ENCODE measurements at regions not wholly inside any gene's neighbourhood (a gene's known extent, or its start where the extent isn't known, plus 50 kb on each side); places are given as distances from the start of the nearest gene placed in this dataset.

DNA sequence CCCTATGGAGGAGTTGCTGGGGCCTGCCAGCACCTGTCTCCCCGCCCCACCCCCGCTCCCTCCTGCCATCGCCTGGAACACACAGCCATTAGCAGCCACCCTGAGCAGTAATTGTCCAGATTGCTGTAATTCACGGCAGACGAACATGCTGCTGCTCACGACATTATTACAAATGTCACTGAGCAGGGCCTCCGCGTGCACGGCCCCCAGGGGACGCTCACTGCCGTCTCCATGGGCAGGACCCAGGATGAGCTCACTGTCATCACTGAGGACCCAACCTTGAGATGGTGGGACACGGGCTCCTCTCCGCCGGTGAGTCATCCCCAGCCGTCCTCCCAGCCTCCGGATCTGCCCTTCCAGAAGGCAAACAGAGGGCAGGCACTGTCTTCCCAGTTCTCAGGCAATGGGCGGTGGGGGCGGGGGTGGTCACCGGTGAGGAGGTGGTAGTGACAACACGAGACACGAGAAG lies 100.4 kb downstream of the RFLNA start:
- peaks cover 57% of the 10 kb centered on the region for H3K4me1 ChIP-seq (ENCODE audit: low read length)
- H3K9me3 ChIP-seq (ENCODE audit: low read length), result no peaks in the 10 kb centered on the region
- no peak for DNase-seq
- H3K27me3 ChIP-seq (ENCODE audit: low read length), result no peaks in the 10 kb centered on the region
- no peaks in the 10 kb centered on the region for H3K9me2 ChIP-seq (replicated peaks; ENCODE audit: insufficient read depth, low read length)
- no peak overlapping the region for H3K9ac ChIP-seq (ENCODE audit: low read length)
- no peak overlapping the region for H3K4me2 ChIP-seq (ENCODE audit: low read depth, low read length, poor library complexity, severe bottlenecking)
- no peak overlapping the region for H3K4me3 ChIP-seq (ENCODE audit: low read length)
- peaks cover 21% of the 10 kb centered on the region for H3K79me2 ChIP-seq (ENCODE audit: low read length)
- H4K20me1 ChIP-seq (ENCODE audit: insufficient read depth, low read depth, low read length), result peaks cover 18% of the 10 kb centered on the region; the same call in 1 of the 2 replicates
- H3K27ac ChIP-seq (ENCODE audit: low read length), result no peak overlapping the region
- no peak overlapping the region for H2AFZ ChIP-seq (ENCODE audit: low read length)
- no peaks in the 10 kb centered on the region; the same call in 1 of the 2 replicates for H3K36me3 ChIP-seq (ENCODE audit: insufficient read depth, low read length)

DNA sequence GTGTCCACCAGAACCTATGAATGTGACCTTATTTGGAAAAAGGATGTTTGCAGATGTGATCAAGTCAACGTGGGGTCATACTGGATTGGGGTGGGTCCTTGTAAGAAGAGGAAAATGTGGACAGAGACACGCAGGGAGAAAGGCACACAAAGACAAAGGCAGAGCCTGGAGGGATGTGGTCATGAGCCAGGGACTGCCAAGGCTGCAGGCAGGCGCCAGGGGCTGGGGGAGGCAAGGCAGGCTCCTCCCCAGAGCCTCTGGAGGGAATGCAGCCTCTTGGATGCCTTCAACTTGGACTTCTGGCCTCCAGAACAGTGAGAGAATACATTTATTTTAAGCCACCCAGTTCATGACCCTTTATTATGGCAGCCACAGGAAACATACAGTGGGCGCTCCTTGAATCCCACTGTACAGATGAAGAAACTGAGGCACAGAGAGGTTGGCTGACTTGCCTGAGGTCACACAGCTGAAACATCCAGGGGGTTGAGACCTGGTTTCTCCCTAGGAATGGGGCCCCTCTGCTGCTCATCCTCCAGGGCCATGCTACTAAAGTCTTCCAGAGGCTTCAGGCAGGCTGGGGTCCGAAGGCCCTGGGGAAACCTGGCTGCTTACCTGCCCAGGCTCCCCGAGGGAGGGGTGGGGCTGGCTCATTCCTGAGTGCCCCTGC lies 99.7 kb downstream of the RFLNA start:
- DNase-seq, result no peak
- Histone ChIP-seq H3K9me3 (ENCODE audit: low read length) (no peaks in the 10 kb centered on the region), H3K27ac (ENCODE audit: low read length) (peak overlapping the region; percentile 97), H4K20me1 (ENCODE audit: insufficient read depth, low read depth, low read length) (peaks cover 13% of the 10 kb centered on the region; the same call in 1 of the 2 replicates), H3K4me1 (ENCODE audit: low read length) (peaks cover 64% of the 10 kb centered on the region), H3K9ac (ENCODE audit: low read length) (no peak overlapping the region), H3K4me3 (ENCODE audit: low read length) (no peak overlapping the region), H3K79me2 (ENCODE audit: low read length) (peaks cover 22% of the 10 kb centered on the region), H3K4me2 (ENCODE audit: low read depth, low read length, poor library complexity, severe bottlenecking) (peak overlapping the region; percentile 80), H3K27me3 (ENCODE audit: low read length) (no peaks in the 10 kb centered on the region), H2AFZ (ENCODE audit: low read length) (no peak overlapping the region), H3K9me2 (replicated peaks; ENCODE audit: insufficient read depth, low read length) (no peaks in the 10 kb centered on the region), H3K36me3 (ENCODE audit: insufficient read depth, low read length) (no peaks in the 10 kb centered on the region; the same call in 1 of the 2 replicates)

DNA sequence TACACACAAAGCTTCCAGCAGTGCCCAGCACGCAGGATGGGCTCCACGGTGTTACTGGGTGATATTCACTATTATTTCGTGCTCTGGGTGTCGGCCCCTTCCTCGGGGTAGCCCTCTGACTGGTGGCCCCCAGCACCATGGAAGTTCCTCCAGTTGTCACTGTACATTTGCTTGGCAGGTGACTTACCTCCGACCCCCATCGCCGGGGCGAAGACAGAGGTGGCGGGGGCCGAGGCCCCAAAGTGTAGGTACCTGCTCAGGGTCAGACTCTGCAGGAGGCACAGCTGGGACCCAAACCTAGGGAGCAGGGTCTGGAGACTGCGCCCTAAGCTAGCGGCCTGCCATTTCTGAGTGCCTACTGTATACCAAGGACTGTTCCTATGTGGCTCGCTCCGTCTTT lies 98.9 kb downstream of the RFLNA start:
- Histone ChIP-seq H3K27me3 (ENCODE audit: low read length) (no peaks in the 10 kb centered on the region), H2AFZ (ENCODE audit: low read length) (no peak overlapping the region), H3K9me3 (ENCODE audit: low read length) (no peaks in the 10 kb centered on the region), H3K9ac (ENCODE audit: low read length) (no peak overlapping the region), H3K4me1 (ENCODE audit: low read length) (peaks cover 72% of the 10 kb centered on the region), H3K36me3 (ENCODE audit: insufficient read depth, low read length) (no peaks in the 10 kb centered on the region; the same call in 1 of the 2 replicates), H3K27ac (ENCODE audit: low read length) (peak overlapping the region; percentile 97), H4K20me1 (ENCODE audit: insufficient read depth, low read depth, low read length) (0 out of 2 replicates have a peak, but pooled peaks cover 11% of the 10 kb centered on the region), H3K79me2 (ENCODE audit: low read length) (peaks cover 22% of the 10 kb centered on the region), H3K9me2 (replicated peaks; ENCODE audit: insufficient read depth, low read length) (no peaks in the 10 kb centered on the region), H3K4me2 (ENCODE audit: low read depth, low read length, poor library complexity, severe bottlenecking) (peak overlapping the region; percentile 80), H3K4me3 (ENCODE audit: low read length) (no peak overlapping the region)
- no peak for DNase-seq

DNA sequence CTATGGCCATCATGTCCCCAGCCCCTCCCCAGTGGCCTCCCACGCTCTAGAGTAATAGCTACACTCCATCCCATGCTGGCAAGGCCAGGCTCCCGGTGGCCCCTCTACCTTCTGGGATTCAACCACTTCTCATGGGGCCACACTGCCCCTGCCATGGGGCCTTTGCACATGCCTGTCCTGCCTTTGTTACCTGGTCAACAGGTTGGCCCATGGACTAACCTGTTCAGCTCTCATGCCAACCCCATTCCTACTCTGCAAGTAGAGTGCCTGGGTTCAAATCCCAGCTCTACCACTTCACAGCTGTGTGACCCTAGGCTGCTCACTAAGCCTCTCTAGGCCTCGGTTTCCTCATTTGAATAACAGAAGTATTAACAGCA lies 98.5 kb downstream of the RFLNA start:
- no peak overlapping the region for H3K4me3 ChIP-seq (ENCODE audit: low read length)
- peaks cover 20% of the 10 kb centered on the region for H3K79me2 ChIP-seq (ENCODE audit: low read length)
- H3K9me2 ChIP-seq (replicated peaks; ENCODE audit: insufficient read depth, low read length), result no peaks in the 10 kb centered on the region
- H3K4me2 ChIP-seq (ENCODE audit: low read depth, low read length, poor library complexity, severe bottlenecking), result peak overlapping the region; percentile 80
- no peak overlapping the region for H2AFZ ChIP-seq (ENCODE audit: low read length)
- peak; percentile 70 for DNase-seq
- H3K27me3 ChIP-seq (ENCODE audit: low read length), result no peaks in the 10 kb centered on the region
- H3K9ac ChIP-seq (ENCODE audit: low read length), result peak overlapping the region; percentile 78; the same call in 1 of the 2 replicates
- 0 out of 2 replicates have a peak, but pooled peaks cover 7% of the 10 kb centered on the region for H4K20me1 ChIP-seq (ENCODE audit: insufficient read depth, low read depth, low read length)
- H3K9me3 ChIP-seq (ENCODE audit: low read length), result no peaks in the 10 kb centered on the region
- H3K36me3 ChIP-seq (ENCODE audit: insufficient read depth, low read length), result no peaks in the 10 kb centered on the region; the same call in 1 of the 2 replicates
- peak overlapping the region; percentile 97 for H3K27ac ChIP-seq (ENCODE audit: low read length)
- peaks cover 75% of the 10 kb centered on the region for H3K4me1 ChIP-seq (ENCODE audit: low read length)

DNA sequence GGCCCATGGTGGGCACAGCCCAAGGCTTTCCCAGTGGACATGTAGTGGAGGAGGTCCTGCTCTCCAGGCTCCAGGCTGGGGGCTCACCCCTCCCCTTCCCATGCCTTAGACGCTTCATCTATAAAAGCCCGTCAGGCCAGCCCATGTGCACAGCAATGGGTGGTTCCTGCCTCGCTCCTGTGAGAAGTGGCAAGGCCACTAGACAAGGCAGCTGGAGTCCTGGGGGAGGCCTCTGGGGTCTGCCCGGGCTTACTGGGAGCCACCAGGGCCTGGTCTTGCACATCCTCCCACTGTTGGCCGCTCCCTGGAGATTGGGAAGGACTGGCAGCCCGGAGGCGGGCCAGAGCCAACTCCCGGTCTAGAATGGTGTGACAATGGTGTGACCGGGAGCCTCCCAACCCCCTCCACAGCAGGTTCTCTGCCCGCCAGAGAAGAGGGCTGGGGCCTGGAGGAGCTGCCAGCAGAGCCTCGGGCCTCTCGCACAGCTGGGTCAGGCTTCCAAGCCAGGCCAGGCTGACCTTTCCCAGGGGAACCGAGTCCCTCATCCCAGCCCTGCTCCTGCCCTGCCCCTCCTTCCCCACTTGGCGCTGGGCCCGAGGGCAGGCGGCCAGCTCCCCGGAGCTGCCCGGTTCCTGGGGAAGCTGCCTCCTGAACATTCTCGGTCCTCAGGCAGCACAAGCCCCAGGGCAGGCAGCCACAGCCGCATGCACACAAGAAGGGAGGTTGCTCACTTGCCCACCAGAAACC lies 97.9 kb downstream of the RFLNA start:
- H3K9ac ChIP-seq (ENCODE audit: low read length), result peak overlapping the region; percentile 78
- peak overlapping the region; percentile 17; the same call in 1 of the 2 replicates for H3K4me3 ChIP-seq (ENCODE audit: low read length)
- peaks cover 81% of the 10 kb centered on the region for H3K4me1 ChIP-seq (ENCODE audit: low read length)
- H3K9me2 ChIP-seq (replicated peaks; ENCODE audit: insufficient read depth, low read length), result no peaks in the 10 kb centered on the region
- peaks cover 22% of the 10 kb centered on the region for H3K79me2 ChIP-seq (ENCODE audit: low read length)
- peak overlapping the region; percentile 97 for H3K27ac ChIP-seq (ENCODE audit: low read length)
- H3K9me3 ChIP-seq (ENCODE audit: low read length), result no peaks in the 10 kb centered on the region
- peak overlapping the region; percentile 80 for H3K4me2 ChIP-seq (ENCODE audit: low read depth, low read length, poor library complexity, severe bottlenecking)
- H3K27me3 ChIP-seq (ENCODE audit: low read length), result no peaks in the 10 kb centered on the region
- H4K20me1 ChIP-seq (ENCODE audit: insufficient read depth, low read depth, low read length), result 0 out of 2 replicates have a peak, but pooled peaks cover 2% of the 10 kb centered on the region
- DNase-seq, result no peak
- H2AFZ ChIP-seq (ENCODE audit: low read length), result no peak overlapping the region
- H3K36me3 ChIP-seq (ENCODE audit: insufficient read depth, low read length), result no peaks in the 10 kb centered on the region; the same call in 1 of the 2 replicates

DNA sequence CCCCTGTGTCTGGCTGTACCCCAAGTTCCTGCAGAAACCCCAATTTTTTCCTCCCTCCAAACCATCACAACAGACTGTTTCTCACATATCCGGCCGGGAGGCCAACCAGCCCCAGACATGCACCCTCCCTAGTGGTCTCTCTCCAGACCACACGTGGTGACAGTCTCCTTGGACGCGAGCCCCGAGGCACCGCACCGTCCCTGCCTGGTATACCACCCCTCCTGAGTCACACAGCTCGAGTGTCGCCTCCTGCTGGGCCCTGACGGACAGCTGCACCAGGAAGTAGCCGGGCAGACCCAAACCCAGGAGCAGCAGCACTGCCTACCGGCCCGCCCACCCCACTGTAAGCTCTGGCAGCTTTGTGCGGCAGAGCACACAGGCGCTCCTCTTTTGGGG lies 97.4 kb downstream of the RFLNA start:
- no peaks in the 10 kb centered on the region for H3K9me2 ChIP-seq (replicated peaks; ENCODE audit: insufficient read depth, low read length)

DNA sequence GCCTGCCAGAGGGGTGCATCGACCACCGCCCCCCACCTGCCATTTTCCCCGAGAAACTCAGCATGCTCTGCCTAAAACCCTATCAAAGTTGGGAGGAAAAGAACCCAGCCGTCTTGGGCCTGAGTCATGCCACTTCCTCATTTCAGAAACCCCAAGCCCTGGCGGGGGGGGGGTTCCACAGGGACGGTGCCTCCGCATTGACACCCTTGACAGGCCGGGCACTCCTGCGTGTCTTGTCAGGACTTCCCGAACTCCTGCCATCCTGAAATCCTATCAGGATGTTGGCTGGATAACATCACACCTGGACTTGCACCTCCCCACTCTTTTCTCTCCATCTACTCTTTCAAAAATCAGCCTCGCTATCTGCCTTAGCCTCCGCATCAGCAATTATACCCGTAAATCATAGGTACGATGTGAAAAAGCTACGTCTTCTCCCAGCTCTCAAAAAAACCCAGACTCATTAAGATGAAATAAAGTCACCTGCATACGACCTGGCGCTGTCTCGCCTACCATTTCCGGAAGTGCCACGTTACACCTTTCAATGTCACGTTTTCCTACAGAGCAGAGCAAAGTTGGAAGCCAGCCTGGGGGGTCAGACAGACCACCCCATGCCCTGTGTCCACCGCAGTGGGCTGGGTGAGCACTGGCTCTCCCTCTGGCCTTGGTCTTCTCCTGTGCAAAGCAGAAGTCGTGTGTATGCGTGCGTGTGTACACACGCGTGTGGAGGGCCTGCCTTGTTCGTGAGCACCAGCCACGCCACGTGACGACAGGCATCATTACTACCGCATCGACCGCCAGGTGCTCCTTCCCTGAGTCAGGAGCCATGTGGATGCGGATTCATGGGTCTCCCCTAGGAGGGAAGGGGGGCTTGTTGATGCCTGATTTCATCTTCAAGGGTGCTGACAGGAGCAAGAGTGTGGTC lies 96.7 kb downstream of the RFLNA start:
- Histone ChIP-seq H3K4me3 (ENCODE audit: low read length) (peak overlapping the region; percentile 57; the same call in 1 of the 2 replicates), H2AFZ (ENCODE audit: low read length) (no peak overlapping the region), H4K20me1 (ENCODE audit: insufficient read depth, low read depth, low read length) (no peaks in the 10 kb centered on the region), H3K79me2 (ENCODE audit: low read length) (peaks cover 27% of the 10 kb centered on the region), H3K9ac (ENCODE audit: low read length) (peak overlapping the region; percentile 78), H3K9me2 (replicated peaks; ENCODE audit: insufficient read depth, low read length) (no peaks in the 10 kb centered on the region), H3K4me1 (ENCODE audit: low read length) (peaks cover 85% of the 10 kb centered on the region), H3K27ac (ENCODE audit: low read length) (peak overlapping the region; percentile 97), H3K4me2 (ENCODE audit: low read depth, low read length, poor library complexity, severe bottlenecking) (peak overlapping the region; percentile 80), H3K9me3 (ENCODE audit: low read length) (no peaks in the 10 kb centered on the region), H3K27me3 (ENCODE audit: low read length) (no peaks in the 10 kb centered on the region), H3K36me3 (ENCODE audit: insufficient read depth, low read length) (no peaks in the 10 kb centered on the region)
- peak; percentile 91 for DNase-seq

More for the DNA sequence above, 97.4 kb downstream of the RFLNA start:
- peak overlapping the region; percentile 78 for H3K9ac ChIP-seq (ENCODE audit: low read length)
- peak overlapping the region; percentile 57; the same call in 1 of the 2 replicates for H3K4me3 ChIP-seq (ENCODE audit: low read length)
- peaks cover 85% of the 10 kb centered on the region for H3K4me1 ChIP-seq (ENCODE audit: low read length)
- no peaks in the 10 kb centered on the region for H4K20me1 ChIP-seq (ENCODE audit: insufficient read depth, low read depth, low read length)
- H3K79me2 ChIP-seq (ENCODE audit: low read length), result peaks cover 25% of the 10 kb centered on the region
- H3K27me3 ChIP-seq (ENCODE audit: low read length), result no peaks in the 10 kb centered on the region
- H3K9me3 ChIP-seq (ENCODE audit: low read length), result no peaks in the 10 kb centered on the region
- peak overlapping the region; percentile 80 for H3K4me2 ChIP-seq (ENCODE audit: low read depth, low read length, poor library complexity, severe bottlenecking)
- DNase-seq, result peak; percentile 90
- peak overlapping the region; percentile 97 for H3K27ac ChIP-seq (ENCODE audit: low read length)
- no peaks in the 10 kb centered on the region for H3K36me3 ChIP-seq (ENCODE audit: insufficient read depth, low read length)
- no peak overlapping the region for H2AFZ ChIP-seq (ENCODE audit: low read length)

Measured in Karpas-422 (cell line).